Esophagus muscularis mucosa (tissue), 4 donors: ENCODE measurements at regions not wholly inside any gene's neighbourhood (a gene's known extent, or its start where the extent isn't known, plus 50 kb on each side); places are given as distances from the start of the nearest gene placed in this dataset.

Source experiments
- DNase-seq: peaks from one replicate; pipeline ENCODE4 v3.0.0-alpha.2; 2017; ENCODE audit errors: extremely low spot score
- H3K27ac ChIP-seq, 4 donors: fragments of 200-600 bp; sonication (generic); replicated peaks in 1 of 4; 1 replicate in 3 of 4; 2 replicates in 1 of 4; pipeline ENCODE4 v1.5.1; 2016 to 2019; ENCODE audit warnings: mild to moderate bottlenecking in 1 of 4
- H3K27me3 ChIP-seq, 4 donors: fragments of 200-600 bp; sonication (generic); one replicate each; pipeline versions ENCODE4 v1.5.1 to v1.6.0; 2016 to 2019
- H3K36me3 ChIP-seq, 4 donors: fragments of 200-600 bp; sonication (generic); one replicate each; pipeline ENCODE4 v1.5.1; 2016 to 2019
- H3K4me1 ChIP-seq, 4 donors: fragments of 200-600 bp; sonication (generic); one replicate each; pipeline ENCODE4 v1.5.1; 2016 to 2019
- H3K4me3 ChIP-seq, 4 donors: fragments of 200-600 bp; sonication (generic); 1 replicate in 2 of 4; 2 replicates in 2 of 4; pipeline ENCODE4 v1.5.1; 2016 to 2019; ENCODE audit warnings: mild to moderate bottlenecking in 4 of 4, moderate library complexity in 1 of 4
- H3K9me3 ChIP-seq, 4 donors: fragments of 200-600 bp; sonication (generic); 1 replicate in 3 of 4; 2 replicates in 1 of 4; pipeline ENCODE4 v1.5.1; 2016 to 2019
- EP300 ChIP-seq: sonication (generic); formaldehyde crosslinking; IDR thresholded peaks from one replicate; pipeline ENCODE4 v1.6.1; 2017; ENCODE audit warnings: antibody characterized with exemption
- POLR2A ChIP-seq: fragments of 450-650 bp; IDR thresholded peaks from one replicate; pipeline ENCODE4 v1.6.1; 2017; ENCODE audit warnings: antibody characterized with exemption, moderate library complexity, mild to moderate bottlenecking, low read depth
- POLR2AphosphoS5 ChIP-seq, 2 donors: sonication (generic); formaldehyde crosslinking; IDR thresholded peaks; one replicate each; pipeline ENCODE4 v1.6.1; 2017; ENCODE audit warnings: antibody characterized with exemption in 2 of 2
- WGBS: methylation state at CpG from one replicate; pipeline ENCODE4 v1.1.5; 2018; 5-methylcytosine and 5-hydroxymethylcytosine counted together
- intact Hi-C: fragments of 100-400 bp; cut with DNase I; formaldehyde crosslinking; loops from one replicate; pipeline ENCODE4 v1.15.1; 2023
- TF ChIP-seq, protein P1 (sequence below), 3 experiments: fragments of 200-600 bp in 2 of 3; fragments of 450-650 bp in 1 of 3; sonication (generic) in 2 of 3; IDR thresholded peaks; one replicate each; pipeline ENCODE4 v1.5.1; 2017 to 2019; ENCODE audit warnings: antibody characterized with exemption in 3 of 3, mild to moderate bottlenecking in 2 of 3, moderate library complexity in 1 of 3

DNA sequence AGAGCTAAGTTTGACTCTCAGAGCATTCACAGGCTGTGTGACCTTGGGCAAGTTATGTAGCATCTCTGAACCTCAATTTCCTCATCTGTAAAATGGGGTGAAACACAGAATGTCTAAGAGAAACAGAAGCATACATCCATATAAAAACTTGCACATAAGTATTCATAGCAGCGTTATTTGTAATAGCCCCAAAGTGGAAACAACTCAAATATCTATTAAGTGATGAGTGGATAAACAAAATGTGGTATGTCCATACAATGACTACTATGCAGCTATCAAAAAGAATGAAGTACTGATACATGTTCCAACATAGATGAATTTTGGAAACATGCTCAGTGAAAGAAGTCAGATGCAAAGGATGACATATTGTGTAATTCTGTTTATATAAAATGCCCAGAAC, 201.8 kb upstream of the KBTBD8 start:
- Histone ChIP-seq H3K27ac (no peak overlapping the region), H3K4me1 (peaks cover 0 to 10% (median 6%) of the 10 kb centered on the region in 4 donors), H3K4me3 (no peak overlapping the region), H3K27me3 (no peaks in the 10 kb centered on the region), H3K36me3 (no peaks in the 10 kb centered on the region), H3K9me3 (no peaks in the 10 kb centered on the region)
- no peak for DNase-seq
- intact Hi-C loops: no loop called here
- 96% methylated on average over 1 of the region's 1 CpG for WGBS
- TF ChIP-seq POLR2AphosphoS5 (IDR thresholded peaks at IDR 0.05): no peak
- TF ChIP-seq POLR2A: no peak
- no peak for TF ChIP-seq EP300
- TF ChIP-seq, protein P1, sequence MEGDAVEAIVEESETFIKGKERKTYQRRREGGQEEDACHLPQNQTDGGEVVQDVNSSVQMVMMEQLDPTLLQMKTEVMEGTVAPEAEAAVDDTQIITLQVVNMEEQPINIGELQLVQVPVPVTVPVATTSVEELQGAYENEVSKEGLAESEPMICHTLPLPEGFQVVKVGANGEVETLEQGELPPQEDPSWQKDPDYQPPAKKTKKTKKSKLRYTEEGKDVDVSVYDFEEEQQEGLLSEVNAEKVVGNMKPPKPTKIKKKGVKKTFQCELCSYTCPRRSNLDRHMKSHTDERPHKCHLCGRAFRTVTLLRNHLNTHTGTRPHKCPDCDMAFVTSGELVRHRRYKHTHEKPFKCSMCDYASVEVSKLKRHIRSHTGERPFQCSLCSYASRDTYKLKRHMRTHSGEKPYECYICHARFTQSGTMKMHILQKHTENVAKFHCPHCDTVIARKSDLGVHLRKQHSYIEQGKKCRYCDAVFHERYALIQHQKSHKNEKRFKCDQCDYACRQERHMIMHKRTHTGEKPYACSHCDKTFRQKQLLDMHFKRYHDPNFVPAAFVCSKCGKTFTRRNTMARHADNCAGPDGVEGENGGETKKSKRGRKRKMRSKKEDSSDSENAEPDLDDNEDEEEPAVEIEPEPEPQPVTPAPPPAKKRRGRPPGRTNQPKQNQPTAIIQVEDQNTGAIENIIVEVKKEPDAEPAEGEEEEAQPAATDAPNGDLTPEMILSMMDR (IDR thresholded peaks at IDR 0.05): no peak

DNA sequence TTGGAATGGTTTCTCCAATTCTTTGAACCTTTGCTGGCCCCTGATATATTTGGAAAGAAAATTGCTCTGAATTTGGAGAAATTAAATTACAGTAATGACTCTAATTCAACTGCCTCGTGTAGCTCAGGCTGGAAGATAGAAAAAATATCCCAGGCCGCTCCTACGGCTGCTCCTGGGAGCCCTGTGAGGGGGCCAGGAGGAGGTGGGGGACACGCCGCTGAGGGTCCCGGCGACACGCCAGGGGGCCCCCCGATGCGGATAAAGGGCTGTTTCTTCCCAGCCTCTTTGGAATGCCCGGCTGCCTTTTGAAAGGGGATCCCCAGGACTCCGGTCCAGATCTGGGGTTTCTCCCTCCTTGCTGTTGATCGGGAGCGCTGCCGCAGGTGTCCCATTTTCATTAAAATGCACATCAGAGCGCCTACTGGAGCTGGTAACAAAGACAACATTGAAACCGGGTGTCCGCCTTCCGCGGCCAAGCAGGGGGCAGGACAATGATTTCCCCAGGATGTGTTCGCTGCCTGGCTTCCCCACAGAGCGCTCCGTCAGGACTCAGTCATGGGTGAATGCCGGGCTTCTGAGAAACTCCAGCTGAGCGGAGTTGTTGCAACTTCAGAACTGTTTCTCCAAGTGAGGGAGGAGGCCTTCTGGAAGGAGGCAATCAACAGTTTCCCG, 200.1 kb upstream of the KBTBD8 start:
- Histone ChIP-seq H3K36me3 (no peaks in the 10 kb centered on the region), H3K27me3 (no peaks in the 10 kb centered on the region), H3K9me3 (no peaks in the 10 kb centered on the region), H3K4me3 (peak overlapping the region; percentile 15 to 45 (median 30)), H3K27ac (no peak overlapping the region), H3K4me1 (peaks cover 0 to 12% (median 8%) of the 10 kb centered on the region in 4 donors)
- intact Hi-C loops: no loop called here
- WGBS: 34% methylated on average over 24 of the region's 26 CpGs
- TF ChIP-seq EP300 (no peak), POLR2A (no peak), POLR2AphosphoS5 (IDR thresholded peaks at IDR 0.05) (peak; percentile 14 to 38)
- TF ChIP-seq, protein P1 (IDR thresholded peaks at IDR 0.05): no peak
- no peak for DNase-seq

DNA sequence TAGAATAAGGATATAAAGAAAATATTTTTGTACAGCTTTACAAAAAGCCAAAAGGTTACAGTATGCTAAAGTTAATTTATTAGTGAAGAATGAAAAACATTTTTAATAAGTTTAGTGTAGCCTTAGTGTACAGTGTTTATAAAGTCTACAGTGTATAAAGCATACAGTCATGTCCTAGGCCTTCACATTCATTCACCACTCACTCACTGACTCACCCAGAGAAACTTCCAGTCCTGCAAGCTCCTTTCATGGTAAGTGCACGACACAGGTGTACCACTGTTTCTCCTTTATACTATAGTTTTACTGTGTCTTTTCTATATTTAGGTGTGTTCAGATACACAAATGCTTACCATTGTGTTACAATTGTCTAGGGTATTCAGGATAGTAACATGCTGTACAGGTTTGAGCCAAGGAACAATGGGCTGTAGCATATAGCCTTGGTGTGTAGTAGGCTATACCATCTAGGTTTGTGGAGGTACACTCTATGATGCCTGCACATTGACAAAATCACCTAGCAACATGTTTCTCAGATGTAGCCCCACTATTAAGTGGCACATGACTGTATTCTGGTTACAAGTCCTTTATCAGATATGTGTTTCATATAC, 197.1 kb upstream of the KBTBD8 start:
- H3K27me3 ChIP-seq: no peaks in the 10 kb centered on the region
- peaks cover 9 to 27% (median 20%) of the 10 kb centered on the region in 4 donors for H3K4me1 ChIP-seq
- H3K36me3 ChIP-seq: no peaks in the 10 kb centered on the region
- no peak for DNase-seq
- intact Hi-C loops: no loop called here
- 91% methylated on average over 1 of the region's 1 CpG for WGBS
- TF ChIP-seq POLR2A (no peak), POLR2AphosphoS5 (IDR thresholded peaks at IDR 0.05) (no peak), EP300 (no peak)
- H3K9me3 ChIP-seq: no peaks in the 10 kb centered on the region
- H3K27ac ChIP-seq: no peak overlapping the region
- no peak overlapping the region for H3K4me3 ChIP-seq

DNA sequence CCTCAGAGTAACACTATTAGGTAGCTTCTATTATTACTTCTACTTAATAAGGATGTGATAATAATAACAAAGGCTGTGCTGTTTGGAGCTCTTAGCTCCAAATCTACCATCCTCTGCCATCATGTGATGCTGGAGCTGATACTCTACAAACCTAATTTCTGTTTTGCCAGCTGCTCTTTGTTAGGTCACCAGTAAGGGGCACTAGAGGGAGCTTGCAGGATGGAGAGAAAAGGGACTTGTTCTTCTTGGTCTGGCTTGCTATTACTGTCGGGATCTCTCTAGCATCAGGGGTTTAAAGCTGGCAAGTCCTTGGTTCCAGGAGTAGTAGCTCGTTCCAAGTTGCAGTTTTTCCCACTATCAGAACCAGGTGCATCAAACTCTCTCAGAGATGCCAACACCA, 194.9 kb upstream of the KBTBD8 start:
- WGBS: 65% methylated on average over 2 of the region's 2 CpGs
- DNase-seq: no peak
- no peak for TF ChIP-seq POLR2AphosphoS5 (IDR thresholded peaks at IDR 0.05)
- TF ChIP-seq, protein P1 (IDR thresholded peaks at IDR 0.05): peak in 1 of 3 experiments; percentile 15
- Histone ChIP-seq H3K27ac (peak overlapping the region in 3 of 4 donors; percentile 41 to 56 (median 43)), H3K27me3 (no peaks in the 10 kb centered on the region), H3K36me3 (no peaks in the 10 kb centered on the region), H3K4me3 (no peak overlapping the region), H3K9me3 (no peaks in the 10 kb centered on the region), H3K4me1 (peaks cover 9 to 20% (median 16%) of the 10 kb centered on the region in 4 donors)
- intact Hi-C loops: no loop called here

DNA sequence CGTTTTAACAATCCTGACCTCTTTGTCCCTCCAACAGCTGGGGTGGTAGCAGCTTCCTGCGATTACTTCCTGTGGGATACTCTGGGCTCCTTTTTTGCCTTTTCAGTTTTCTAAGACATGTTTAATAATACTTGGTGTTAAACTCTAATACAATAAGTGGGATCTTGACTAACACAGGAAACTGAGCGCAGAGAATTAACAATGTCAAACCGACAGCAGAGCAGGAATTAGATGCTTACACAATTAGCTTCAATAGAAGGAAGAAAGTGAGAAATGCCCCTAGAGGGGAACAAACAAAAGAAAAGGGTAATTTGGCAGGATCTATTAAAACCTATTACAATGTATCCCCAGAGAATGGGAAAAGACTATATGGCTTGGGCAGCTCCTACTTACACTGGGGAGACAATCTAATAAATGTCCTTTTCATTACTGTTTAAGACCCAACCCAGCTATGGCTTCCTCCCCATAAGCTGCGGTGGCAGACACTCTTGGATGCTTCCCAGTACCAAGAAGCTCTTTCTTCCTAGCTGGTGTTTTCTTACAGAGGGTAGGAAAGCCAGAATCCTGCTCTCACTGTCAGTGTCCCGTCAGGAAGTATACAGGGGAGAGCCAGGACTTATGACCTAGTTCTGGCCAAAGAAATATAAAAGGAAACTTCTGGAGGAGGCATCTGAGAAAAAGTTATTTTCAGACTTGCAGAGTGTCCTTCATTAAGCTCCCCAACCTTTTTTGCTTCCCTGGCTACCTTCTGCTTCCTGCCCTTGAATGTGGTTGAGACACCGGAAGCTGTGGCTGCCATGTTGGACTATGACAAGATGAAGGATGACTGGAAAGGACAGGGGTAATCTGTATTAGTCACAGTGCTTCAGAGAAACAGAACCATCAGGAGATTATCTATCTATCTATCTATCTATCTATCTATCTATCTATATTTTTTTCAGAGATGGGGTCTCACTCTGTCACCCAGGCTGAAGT, 194.1 kb upstream of the KBTBD8 start:
- no peak for DNase-seq
- Histone ChIP-seq H3K4me1 (peaks cover 9 to 19% (median 15%) of the 10 kb centered on the region in 4 donors), H3K27ac (peak overlapping the region; percentile 40 to 56 (median 42)), H3K36me3 (no peaks in the 10 kb centered on the region), H3K9me3 (no peaks in the 10 kb centered on the region), H3K27me3 (no peaks in the 10 kb centered on the region), H3K4me3 (no peak overlapping the region)
- TF ChIP-seq, protein P1 (IDR thresholded peaks at IDR 0.05): no peak
- 49% methylated on average over 7 of the region's 7 CpGs for WGBS
- intact Hi-C loops: no loop called here
